OCI-LY1 (cell line): ENCODE measurements at regions not wholly inside any gene's neighbourhood (a gene's known extent, or its start where the extent isn't known, plus 50 kb on each side); places are given as distances from the start of the nearest gene placed in this dataset.

Experiments
- H2AFZ ChIP-seq: fragments of 200-600 bp; sonication (generic), shearing (Covaris generic); 2 replicates; pipeline ENCODE4 v1.6.0; 2014; ENCODE audit warnings: antibody characterized with exemption, mild to moderate bottlenecking, low read length
- H3F3A ChIP-seq: fragments of 200-600 bp; sonication (generic), shearing (Covaris generic); 2 replicates; pipeline ENCODE4 v1.6.0; 2014; ENCODE audit warnings: mild to moderate bottlenecking, antibody characterized with exemption, low read length, moderate library complexity; ENCODE audit not compliant: insufficient read depth
- H3K27ac ChIP-seq: fragments of 200-600 bp; sonication (generic); 2 replicates; pipeline ENCODE4 v1.5.1; 2014; ENCODE audit warnings: low read length, mixed run types, mild to moderate bottlenecking, low read depth; ENCODE audit not compliant: poor library complexity, severe bottlenecking
- H3K27me3 ChIP-seq: fragments of 200-600 bp; sonication (generic); 2 replicates; pipeline ENCODE4 v1.6.0; 2014; ENCODE audit warnings: antibody characterized with exemption, mild to moderate bottlenecking, low read length, moderate library complexity; ENCODE audit not compliant: insufficient read depth
- H3K36me3 ChIP-seq: fragments of 200-600 bp; sonication (generic); 2 replicates; pipeline ENCODE4 v1.6.1; 2014; ENCODE audit warnings: mild to moderate bottlenecking, antibody characterized with exemption, low read length, moderate library complexity, mixed read lengths; ENCODE audit not compliant: insufficient read depth
- H3K4me1 ChIP-seq: fragments of 200-600 bp; sonication (generic); 2 replicates; pipeline ENCODE4 v1.5.1; 2014; ENCODE audit warnings: mild to moderate bottlenecking, low read length, moderate library complexity; ENCODE audit not compliant: insufficient read depth, severe bottlenecking
- H3K4me2 ChIP-seq: fragments of 200-600 bp; sonication (generic), shearing (Covaris generic); 2 replicates; pipeline ENCODE4 v1.6.1; 2014; ENCODE audit warnings: low read length
- H3K4me3 ChIP-seq: fragments of 200-600 bp; sonication (generic); 2 replicates; pipeline ENCODE4 v1.5.1; 2014; ENCODE audit warnings: low read length, low read depth, mild to moderate bottlenecking, mixed read lengths; ENCODE audit not compliant: poor library complexity, severe bottlenecking
- H3K79me2 ChIP-seq: fragments of 200-600 bp; shearing (Covaris generic); 2 replicates; pipeline ENCODE4 v1.6.1; 2016; ENCODE audit warnings: mixed run types, low read length, mixed read lengths; ENCODE audit not compliant: insufficient read depth
- H3K9ac ChIP-seq: fragments of 200-600 bp; sonication (generic), shearing (Covaris generic); 2 replicates; pipeline ENCODE4 v1.6.1; 2014; ENCODE audit warnings: mild to moderate bottlenecking, low read length, mixed read lengths
- H3K9me2 ChIP-seq: fragments of 200-600 bp; sonication (generic), shearing (Covaris generic); 2 replicates; pipeline ENCODE4 v1.6.1; 2014; ENCODE audit warnings: low read depth, mild to moderate bottlenecking, low read length, mixed read lengths
- H3K9me3 ChIP-seq: fragments of 200-600 bp; shearing (Covaris generic); 2 replicates; pipeline ENCODE4 v1.6.1; 2014; ENCODE audit warnings: low read length, mixed read lengths
- H4K20me1 ChIP-seq: fragments of 200-600 bp; sonication (generic), shearing (Covaris generic); 2 replicates; pipeline ENCODE4 v1.6.0; 2016; ENCODE audit warnings: mild to moderate bottlenecking, low read length; ENCODE audit not compliant: insufficient read depth
- CTCF ChIP-seq: fragments of 200-600 bp; sonication (generic), shearing (Covaris generic); IDR thresholded peaks from 2 replicates; pipeline ENCODE4 v1.5.1; 2017; ENCODE audit warnings: mild to moderate bottlenecking, antibody characterized with exemption, low read length, moderate library complexity, mixed read lengths
- EZH2 ChIP-seq: fragments of 200-600 bp; sonication (generic), shearing (Covaris generic); IDR thresholded peaks from 2 replicates; pipeline ENCODE4 v1.8.0; 2017; ENCODE audit warnings: borderline replicate concordance, mixed run types, mild to moderate bottlenecking, antibody characterized with exemption, low read length, moderate library complexity, mixed read lengths

GRCh38 chr9:115976781-115977180, 176.8 kb upstream of the PAPPA start:
- Histone ChIP-seq H3K9me2 (no peaks in the 10 kb centered on the region), H3K9ac (no peak overlapping the region), H3K27ac (no peak overlapping the region), H4K20me1 (no peaks in the 10 kb centered on the region), H3F3A (no peaks in the 10 kb centered on the region), H3K4me1 (no peaks in the 10 kb centered on the region), H3K9me3 (no peaks in the 10 kb centered on the region), H3K27me3 (no peaks in the 10 kb centered on the region), H3K79me2 (no peaks in the 10 kb centered on the region), H3K36me3 (no peaks in the 10 kb centered on the region), H2AFZ (no peak overlapping the region), H3K4me2 (no peak overlapping the region), H3K4me3 (no peak overlapping the region)
- no peak for TF ChIP-seq EZH2
- no peak for TF ChIP-seq CTCF

- no peak overlapping the region for H3K9ac ChIP-seq
- H4K20me1 ChIP-seq: no peaks in the 10 kb centered on the region
- no peaks in the 10 kb centered on the region for H3K36me3 ChIP-seq
- H3F3A ChIP-seq: no peaks in the 10 kb centered on the region
- no peak overlapping the region for H3K4me2 ChIP-seq
- TF ChIP-seq CTCF (no peak), EZH2 (no peak)
- no peaks in the 10 kb centered on the region for H3K9me2 ChIP-seq
- no peaks in the 10 kb centered on the region for H3K27me3 ChIP-seq
- no peak overlapping the region for H2AFZ ChIP-seq
- no peak overlapping the region for H3K27ac ChIP-seq
- H3K79me2 ChIP-seq: no peaks in the 10 kb centered on the region
- H3K9me3 ChIP-seq: no peaks in the 10 kb centered on the region
- H3K4me1 ChIP-seq: no peaks in the 10 kb centered on the region
- no peak overlapping the region for H3K4me3 ChIP-seq
These were observed 175.5 kb upstream of the PAPPA start for GRCh38 chr9:115978091-115978490.

GRCh38 chr9:115978659-115979096, 174.9 kb upstream of the PAPPA start:
- no peaks in the 10 kb centered on the region for H3K9me3 ChIP-seq
- no peaks in the 10 kb centered on the region for H4K20me1 ChIP-seq
- H2AFZ ChIP-seq: no peak overlapping the region
- H3K36me3 ChIP-seq: no peaks in the 10 kb centered on the region
- H3K27ac ChIP-seq: no peak overlapping the region
- no peak for TF ChIP-seq EZH2
- TF ChIP-seq CTCF: no peak
- H3K27me3 ChIP-seq: no peaks in the 10 kb centered on the region
- H3K9me2 ChIP-seq: no peaks in the 10 kb centered on the region
- no peak overlapping the region for H3K9ac ChIP-seq
- H3K4me2 ChIP-seq: no peak overlapping the region
- no peaks in the 10 kb centered on the region for H3F3A ChIP-seq
- no peaks in the 10 kb centered on the region for H3K79me2 ChIP-seq
- H3K4me1 ChIP-seq: no peaks in the 10 kb centered on the region
- no peak overlapping the region for H3K4me3 ChIP-seq
